HUES6 (cell line): ENCODE measurements at regions not wholly inside any gene's neighbourhood (a gene's known extent, or its start where the extent isn't known, plus 50 kb on each side); places are given as distances from the start of the nearest gene placed in this dataset.

ENCODE experiments used
- H3K27ac ChIP-seq: 2 replicates; pipeline ENCODE4 v1.7.0; 2013; ENCODE audit warnings: low read depth, mild to moderate bottlenecking, low read length, inconsistent platforms
- H3K27me3 ChIP-seq: 2 replicates; pipeline ENCODE4 v1.6.1; 2013; ENCODE audit warnings: low read length; ENCODE audit not compliant: control insufficient read depth, insufficient read depth
- H3K36me3 ChIP-seq: 2 replicates; pipeline ENCODE4 v1.6.1; 2013; ENCODE audit warnings: low read length; ENCODE audit not compliant: control insufficient read depth, insufficient read depth
- H3K4me1 ChIP-seq: 2 replicates; pipeline ENCODE4 v1.6.1; 2013; ENCODE audit warnings: low read length; ENCODE audit not compliant: control insufficient read depth, insufficient read depth
- H3K4me3 ChIP-seq: 2 replicates; pipeline ENCODE4 v1.5.1; 2013; ENCODE audit warnings: low read depth, low read length
- H3K9ac ChIP-seq: one replicate; pipeline ENCODE4 v1.6.1; 2013; ENCODE audit warnings: mild to moderate bottlenecking, low read length
- H3K9me3 ChIP-seq: 2 replicates; pipeline ENCODE4 v1.6.1; 2013; ENCODE audit warnings: low read depth, low read length; ENCODE audit not compliant: control insufficient read depth, insufficient read depth

GRCh38 chr16:52005551-52005950, 541.4 kb downstream of the TOX3 start:
- H3K27me3 ChIP-seq = no peaks in the 10 kb centered on the region
- H3K4me3 ChIP-seq = no peak overlapping the region
- no peak overlapping the region for H3K27ac ChIP-seq
- no peak overlapping the region for H3K9ac ChIP-seq
- H3K4me1 ChIP-seq = no peaks in the 10 kb centered on the region
- no peaks in the 10 kb centered on the region for H3K36me3 ChIP-seq
- H3K9me3 ChIP-seq = no peaks in the 10 kb centered on the region

- Histone ChIP-seq H3K36me3 (no peaks in the 10 kb centered on the region), H3K4me3 (no peak overlapping the region), H3K27ac (no peak overlapping the region), H3K27me3 (no peaks in the 10 kb centered on the region), H3K4me1 (no peaks in the 10 kb centered on the region), H3K9ac (no peak overlapping the region), H3K9me3 (no peaks in the 10 kb centered on the region)
These were observed 542.6 kb downstream of the TOX3 start for GRCh38 chr16:52004343-52004742.

GRCh38 chr16:52002026-52002425, 544.9 kb downstream of the TOX3 start:
- no peaks in the 10 kb centered on the region for H3K27me3 ChIP-seq
- H3K9ac ChIP-seq = no peak overlapping the region
- H3K4me3 ChIP-seq = no peak overlapping the region
- H3K27ac ChIP-seq = no peak overlapping the region
- no peaks in the 10 kb centered on the region for H3K4me1 ChIP-seq
- H3K36me3 ChIP-seq = no peaks in the 10 kb centered on the region
- peaks cover 5% of the 10 kb centered on the region; the same call in 1 of the 2 replicates for H3K9me3 ChIP-seq

GRCh38 chr16:51996516-51996915, 550.4 kb downstream of the TOX3 start:
- peaks cover 5% of the 10 kb centered on the region; the same call in 1 of the 2 replicates for H3K9me3 ChIP-seq
- H3K9ac ChIP-seq = no peak overlapping the region
- H3K4me3 ChIP-seq = no peak overlapping the region
- H3K27me3 ChIP-seq = no peaks in the 10 kb centered on the region
- no peak overlapping the region for H3K27ac ChIP-seq
- H3K4me1 ChIP-seq = no peaks in the 10 kb centered on the region
- no peaks in the 10 kb centered on the region for H3K36me3 ChIP-seq

- Histone ChIP-seq H3K9ac (no peak overlapping the region), H3K4me1 (no peaks in the 10 kb centered on the region), H3K27me3 (no peaks in the 10 kb centered on the region), H3K27ac (no peak overlapping the region), H3K4me3 (no peak overlapping the region), H3K36me3 (no peaks in the 10 kb centered on the region), H3K9me3 (peaks cover 5% of the 10 kb centered on the region; the same call in 1 of the 2 replicates)
These were observed 552.3 kb downstream of the TOX3 start for GRCh38 chr16:51994597-51994996.

- H3K27me3 ChIP-seq = no peaks in the 10 kb centered on the region
- no peak overlapping the region for H3K27ac ChIP-seq
- H3K4me1 ChIP-seq = no peaks in the 10 kb centered on the region
- H3K9me3 ChIP-seq = no peaks in the 10 kb centered on the region
- H3K4me3 ChIP-seq = no peak overlapping the region
- no peaks in the 10 kb centered on the region for H3K36me3 ChIP-seq
- H3K9ac ChIP-seq = no peak overlapping the region
These were observed 557.2 kb downstream of the TOX3 start for GRCh38 chr16:51989637-51990230.

GRCh38 chr16:51988977-51989376, 558.0 kb downstream of the TOX3 start:
- H3K27me3 ChIP-seq = no peaks in the 10 kb centered on the region
- H3K36me3 ChIP-seq = no peaks in the 10 kb centered on the region
- no peaks in the 10 kb centered on the region for H3K4me1 ChIP-seq
- no peak overlapping the region for H3K4me3 ChIP-seq
- no peak overlapping the region for H3K9ac ChIP-seq
- no peaks in the 10 kb centered on the region for H3K9me3 ChIP-seq
- no peak overlapping the region for H3K27ac ChIP-seq

GRCh38 chr16:51987519-51987918, 559.4 kb downstream of the TOX3 start:
- Histone ChIP-seq H3K4me3 (no peak overlapping the region), H3K4me1 (no peaks in the 10 kb centered on the region), H3K9me3 (no peaks in the 10 kb centered on the region), H3K27ac (no peak overlapping the region), H3K9ac (no peak overlapping the region), H3K36me3 (no peaks in the 10 kb centered on the region), H3K27me3 (no peaks in the 10 kb centered on the region)

- no peak overlapping the region for H3K27ac ChIP-seq
- no peak overlapping the region for H3K4me3 ChIP-seq
- H3K9ac ChIP-seq = no peak overlapping the region
- no peaks in the 10 kb centered on the region for H3K9me3 ChIP-seq
- no peaks in the 10 kb centered on the region for H3K36me3 ChIP-seq
- no peaks in the 10 kb centered on the region for H3K4me1 ChIP-seq
- H3K27me3 ChIP-seq = no peaks in the 10 kb centered on the region
These were observed 560.2 kb downstream of the TOX3 start for GRCh38 chr16:51986717-51987116.

GRCh38 chr16:51986301-51986700, 560.6 kb downstream of the TOX3 start:
- Histone ChIP-seq H3K4me3 (no peak overlapping the region), H3K4me1 (no peaks in the 10 kb centered on the region), H3K27me3 (no peaks in the 10 kb centered on the region), H3K9ac (no peak overlapping the region), H3K27ac (no peak overlapping the region), H3K9me3 (no peaks in the 10 kb centered on the region), H3K36me3 (no peaks in the 10 kb centered on the region)

- Histone ChIP-seq H3K27me3 (no peaks in the 10 kb centered on the region), H3K4me3 (no peak overlapping the region), H3K9me3 (no peaks in the 10 kb centered on the region)
These were observed 561.8 kb downstream of the TOX3 start for GRCh38 chr16:51985126-51985525.

GRCh38 chr16:51984395-51984794, 562.5 kb downstream of the TOX3 start:
- Histone ChIP-seq H3K27ac (no peak overlapping the region), H3K4me3 (no peak overlapping the region), H3K27me3 (no peaks in the 10 kb centered on the region), H3K36me3 (no peaks in the 10 kb centered on the region), H3K9ac (no peak overlapping the region), H3K4me1 (no peaks in the 10 kb centered on the region), H3K9me3 (no peaks in the 10 kb centered on the region)

More at GRCh38 chr16:51985126-51985525, 561.8 kb downstream of the TOX3 start:
- Histone ChIP-seq H3K27ac (no peak overlapping the region), H3K36me3 (no peaks in the 10 kb centered on the region), H3K4me1 (no peaks in the 10 kb centered on the region), H3K9ac (no peak overlapping the region)
